ENCODE measurements at regions not wholly inside any gene's neighbourhood (a gene's known extent, or its start where the extent isn't known, plus 50 kb on each side); places are given as distances from the start of the nearest gene placed in this dataset.

GRCh38 chr4:58551676-58552075, 1441.5 kb upstream of the IGFBP7 start:
- no peak for DNase-seq

DNA sequence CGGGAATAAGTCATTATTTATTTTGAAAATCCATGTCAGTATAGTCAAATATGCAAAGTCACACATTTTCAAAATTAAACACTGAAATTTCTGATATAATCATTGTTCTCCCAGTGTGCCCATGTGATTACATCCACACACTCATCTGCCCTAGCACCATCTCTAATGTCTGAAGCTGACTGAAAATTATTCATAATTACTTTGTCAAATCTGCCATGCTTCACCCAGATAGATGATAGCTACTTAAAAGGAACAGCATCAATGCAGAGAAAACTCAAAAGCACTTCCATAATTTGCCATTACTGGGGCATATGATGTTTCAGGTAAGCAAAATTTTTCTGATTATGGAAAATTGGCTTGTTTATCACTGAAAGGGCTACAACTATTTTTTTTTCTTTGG, 1433.3 kb upstream of the IGFBP7 start:
- DNase-seq: no peak

DNA sequence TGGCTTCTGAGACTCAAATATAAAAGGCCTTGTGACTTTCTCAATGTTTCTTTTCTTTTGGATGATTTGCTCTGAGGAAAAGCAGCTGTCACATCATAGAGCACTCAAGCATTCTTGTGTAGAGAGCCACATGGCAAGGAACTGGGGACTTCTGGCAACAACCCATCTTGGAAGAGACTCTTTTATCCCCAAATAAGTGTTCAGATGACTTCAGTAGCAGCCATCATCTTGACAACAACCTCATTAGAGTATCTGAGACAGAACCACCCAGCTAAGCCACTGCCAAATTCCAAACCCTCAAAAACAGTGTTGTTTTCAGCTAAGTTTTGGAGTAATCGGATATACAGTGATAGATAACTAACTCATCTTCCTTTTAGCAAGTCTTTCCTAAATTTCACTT, 1431.7 kb upstream of the IGFBP7 start:
- no peak for DNase-seq

DNA sequence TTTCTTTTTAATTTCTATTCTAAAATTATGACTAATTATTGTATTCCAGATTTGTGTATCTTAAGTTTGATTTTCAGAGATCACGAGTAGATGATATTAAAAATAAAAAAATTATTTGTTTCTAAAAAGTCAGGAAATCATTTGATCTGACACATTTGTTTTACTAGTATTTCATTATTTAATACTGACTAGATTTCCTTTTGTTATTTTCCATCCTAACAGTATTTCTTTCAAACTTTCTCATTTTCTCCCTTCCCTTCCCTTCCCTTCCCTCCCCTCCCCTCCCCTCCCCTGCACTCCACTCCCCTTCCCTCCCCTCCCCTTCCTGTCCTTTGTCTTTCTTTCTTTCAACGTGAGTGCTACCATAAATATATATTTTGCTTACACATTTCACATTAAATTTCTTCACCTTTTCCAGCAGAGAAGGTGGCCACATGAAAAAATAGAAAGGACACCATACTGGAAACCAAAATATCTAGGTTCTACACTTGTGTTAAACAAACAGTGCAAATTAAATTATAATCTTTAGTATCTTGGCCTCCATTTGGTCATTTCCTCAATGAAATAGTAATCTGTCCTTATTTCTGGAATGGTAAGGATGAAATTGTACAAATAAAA, 1412.7 kb upstream of the IGFBP7 start:
- no peak for DNase-seq

DNA sequence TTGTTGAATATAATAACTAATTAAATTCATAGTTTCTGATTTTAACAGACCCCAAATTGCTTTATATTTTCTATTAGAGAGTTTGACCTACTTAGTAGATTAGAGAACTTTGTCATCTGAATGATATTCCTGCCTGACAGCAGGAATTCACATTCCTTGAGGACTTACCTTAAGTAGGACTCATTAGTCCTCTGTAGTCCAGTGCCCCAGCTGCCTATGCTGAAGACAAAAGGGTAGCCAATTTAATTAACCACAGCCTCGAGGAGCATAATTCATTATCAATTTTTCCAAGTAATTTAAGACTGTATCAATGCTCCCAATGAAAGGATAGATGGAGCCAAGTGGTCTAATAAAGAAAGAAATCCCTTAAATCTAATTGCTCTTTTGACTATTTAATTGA, 1405.0 kb upstream of the IGFBP7 start:
- DNase-seq: no peak

GRCh38 chr4:58514299-58514698, 1404.1 kb upstream of the IGFBP7 start:
- no peak for DNase-seq

DNA sequence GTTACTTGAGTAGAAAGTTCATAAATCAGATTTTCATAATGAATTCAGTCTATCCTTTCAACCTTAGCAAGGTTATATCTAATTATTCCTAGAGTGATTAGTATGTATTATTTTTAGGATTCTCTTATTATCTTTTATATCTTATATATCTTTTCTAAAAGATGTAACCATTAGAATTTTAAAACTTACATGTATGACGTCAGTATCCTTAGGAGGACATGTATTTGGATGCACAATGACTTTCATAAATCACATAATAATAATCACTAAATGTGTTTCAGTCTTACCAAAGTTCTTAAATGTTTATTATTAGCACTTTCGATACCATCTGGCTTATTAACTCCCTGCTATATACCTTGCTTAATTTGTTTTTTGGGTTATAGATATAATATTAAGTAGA, 1400.5 kb upstream of the IGFBP7 start:
- no peak for DNase-seq

- no peak for DNase-seq
These were observed 1396.9 kb upstream of the IGFBP7 start for GRCh38 chr4:58507079-58507478.

GRCh38 chr4:58502839-58503238, 1392.7 kb upstream of the IGFBP7 start:
- DNase-seq: no peak

GRCh38 chr4:58499182-58499581, 1389.0 kb upstream of the IGFBP7 start:
- DNase-seq: no peak

DNA sequence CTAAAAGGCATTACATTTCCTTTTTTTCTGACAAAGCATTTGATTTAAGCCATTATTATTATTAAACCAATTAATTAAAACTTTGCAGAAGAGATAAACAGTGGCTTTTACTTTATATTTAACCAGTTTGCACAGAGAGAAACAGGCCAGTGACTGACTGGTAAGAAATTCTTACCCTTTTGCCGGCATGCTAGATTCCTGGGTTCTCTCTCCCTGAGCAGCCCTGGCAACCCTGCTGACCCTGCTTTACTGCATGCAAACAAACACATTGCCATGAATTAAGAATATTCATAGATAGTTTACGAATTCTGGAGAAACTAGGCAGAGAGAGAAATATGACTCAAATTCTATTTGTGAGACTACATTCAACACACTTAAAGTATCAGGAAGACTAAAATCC, 1381.4 kb upstream of the IGFBP7 start:
- no peak for DNase-seq

GRCh38 chr4:58477950-58478349, 1367.8 kb upstream of the IGFBP7 start:
- no peak for DNase-seq

GRCh38 chr4:58477513-58477912, 1367.3 kb upstream of the IGFBP7 start:
- DNase-seq: no peak

DNA sequence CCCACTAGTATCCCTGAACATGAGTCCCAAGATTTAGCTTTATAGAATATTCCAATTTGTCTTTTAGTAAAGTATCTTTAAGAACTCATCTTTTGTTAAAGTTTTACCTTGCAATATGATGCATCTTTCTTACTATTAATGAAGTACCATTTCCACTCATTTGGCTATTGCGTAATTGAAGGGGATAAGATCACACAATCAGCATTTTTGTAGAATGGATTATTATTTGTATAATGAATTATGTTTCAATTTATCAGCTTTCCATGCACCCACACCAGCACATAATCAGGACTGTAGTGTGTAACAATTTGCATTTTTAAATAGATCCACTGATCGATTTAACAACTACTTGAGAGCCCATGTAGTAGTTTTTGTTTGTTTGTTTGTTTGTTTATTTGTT, 1364.9 kb upstream of the IGFBP7 start:
- no peak for DNase-seq

DNA sequence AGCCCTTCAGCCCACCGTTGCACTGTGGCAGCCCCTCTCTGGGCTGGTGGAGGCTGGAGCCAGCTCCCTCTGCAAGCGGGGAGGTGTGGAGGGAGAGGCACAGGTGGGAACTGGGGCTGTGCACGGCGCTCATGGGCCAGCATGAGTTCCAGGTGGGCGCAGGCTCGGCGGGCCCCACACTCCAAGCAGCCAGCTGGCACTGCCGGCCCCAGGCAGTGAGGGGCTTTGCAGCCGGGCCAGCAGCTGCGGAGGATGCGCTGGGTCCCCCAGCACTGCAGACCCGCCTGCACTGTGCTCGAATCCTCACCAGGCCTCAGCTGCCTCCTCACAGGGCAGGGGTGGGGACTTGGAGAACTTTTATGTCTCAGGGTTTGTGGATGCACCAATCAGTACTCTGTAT, 1354.8 kb upstream of the IGFBP7 start:
- DNase-seq: no peak

DNA sequence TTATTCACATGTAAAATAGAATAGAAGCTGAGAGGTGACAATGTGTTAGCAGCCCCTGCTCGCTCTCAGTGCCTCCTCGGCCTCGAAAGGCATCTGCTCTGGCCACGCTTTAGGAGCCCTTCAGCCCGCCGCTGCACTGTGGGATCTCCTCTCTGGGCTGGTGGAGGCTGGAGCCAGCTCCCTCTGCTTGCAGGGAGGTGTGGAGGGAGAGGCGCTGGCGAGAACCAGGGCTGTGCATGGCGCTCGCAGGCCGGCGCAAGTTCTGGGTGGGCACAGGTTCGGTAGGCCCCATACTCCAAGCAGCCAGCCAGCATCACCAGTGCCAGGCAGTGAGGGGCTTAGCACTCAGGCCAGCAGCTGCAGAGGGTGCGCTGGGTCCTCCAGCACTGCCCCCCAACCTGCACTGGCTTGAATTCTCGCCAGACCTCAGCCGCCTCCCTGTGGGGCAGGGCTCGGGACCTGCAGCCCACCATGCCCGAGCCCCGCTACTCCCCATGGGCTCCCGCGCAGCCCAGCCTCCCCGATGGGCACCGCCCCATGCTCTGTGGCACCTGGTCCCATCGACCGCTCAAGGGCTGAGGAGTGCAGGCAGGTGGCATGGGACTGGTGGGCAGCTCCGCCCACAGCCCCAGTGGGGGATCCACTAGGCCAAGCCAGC, 1346.7 kb upstream of the IGFBP7 start:
- DNase-seq: no peak

GRCh38 chr4:58453956-58454355, 1343.8 kb upstream of the IGFBP7 start:
- DNase-seq: no peak

DNA sequence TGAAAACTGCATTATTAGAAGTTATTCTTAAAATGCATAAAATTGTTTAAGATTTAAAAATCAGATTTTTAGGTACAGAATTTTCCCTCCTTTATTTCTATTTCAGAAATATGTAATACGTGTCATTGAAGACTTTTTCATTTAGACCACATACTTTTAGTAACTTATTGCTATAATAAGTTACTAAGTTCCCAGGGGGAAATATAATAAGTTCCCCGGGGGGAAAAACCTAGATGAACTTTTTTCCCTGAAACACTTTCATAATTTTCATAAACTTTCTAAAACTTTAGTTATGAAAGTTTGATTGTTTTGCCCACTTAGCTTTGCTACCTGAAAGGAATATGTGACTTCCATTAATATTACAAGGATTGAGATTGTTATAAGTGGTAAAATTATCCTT, 1341.5 kb upstream of the IGFBP7 start:
- no peak for DNase-seq

- no peak for DNase-seq
These were observed 1325.7 kb upstream of the IGFBP7 start for GRCh38 chr4:58435871-58436270.

GRCh38 chr4:58413849-58414248, 1303.7 kb upstream of the IGFBP7 start:
- DNase-seq: no peak

GRCh38 chr4:58411904-58412303, 1301.7 kb upstream of the IGFBP7 start:
- no peak for DNase-seq

GRCh38 chr4:58406762-58407161, 1296.6 kb upstream of the IGFBP7 start:
- DNase-seq: no peak

- DNase-seq: no peak
These were observed 1258.0 kb upstream of the IGFBP7 start for GRCh38 chr4:58368221-58368620.

GRCh38 chr4:58360354-58361133, 1250.4 kb upstream of the IGFBP7 start:
- DNase-seq: no peak
